Ishikawa (cell line): ENCODE measurements at regions not wholly inside any gene's neighbourhood (a gene's known extent, or its start where the extent isn't known, plus 50 kb on each side); places are given as distances from the start of the nearest gene placed in this dataset.

Source experiments
- EP300 ChIP-seq: IDR thresholded peaks from 2 replicates; pipeline ENCODE4 v1.6.1; 2012; ENCODE audit warnings: borderline replicate concordance
- NFIC ChIP-seq: IDR thresholded peaks from 2 replicates; pipeline ENCODE4 v1.6.1; 2012
- TEAD4 ChIP-seq: IDR thresholded peaks from 2 replicates; pipeline ENCODE4 v1.6.1; 2012
- USF1 ChIP-seq: IDR thresholded peaks from 2 replicates; pipeline ENCODE4 v1.6.1; 2012

GRCh38 chr1:118366286-118366685 is 181.3 kb upstream of the SPAG17 start:
- no peak for TF ChIP-seq NFIC
- no peak for TF ChIP-seq TEAD4
- no peak for TF ChIP-seq EP300
- no peak for TF ChIP-seq USF1
